GM13977 (cell line): ENCODE measurements at regions not wholly inside any gene's neighbourhood (a gene's known extent, or its start where the extent isn't known, plus 50 kb on each side); places are given as distances from the start of the nearest gene placed in this dataset.

Experiments
- DNase-seq: peaks from one replicate; pipeline ENCODE4 v3.0.0; 2012; ENCODE audit warnings: low spot score
- in situ Hi-C: fragments of 300-500 bp; cut with MboI; formaldehyde crosslinking; loops from one replicate; pipeline ENCODE4 v1.12.0; 2022; ENCODE audit warnings: low sequenced_read_pairs, low pct_unique_long_range_greater_than_20kb, mixed read lengths, inconsistent platforms; ENCODE audit not compliant: unreplicated experiment
- TF ChIP-seq, protein P1 (sequence below): IDR thresholded peaks from 2 replicates; pipeline ENCODE4 v1.5.1; 2012; ENCODE audit warnings: mild to moderate bottlenecking, control low read depth; ENCODE audit not compliant: insufficient read depth; ENCODE audit errors: extremely low read depth, missing control alignments

GRCh38 chr10:24152270-24152669 lies 56.7 kb upstream of the KIAA1217 start:
- TF ChIP-seq, protein P1, sequence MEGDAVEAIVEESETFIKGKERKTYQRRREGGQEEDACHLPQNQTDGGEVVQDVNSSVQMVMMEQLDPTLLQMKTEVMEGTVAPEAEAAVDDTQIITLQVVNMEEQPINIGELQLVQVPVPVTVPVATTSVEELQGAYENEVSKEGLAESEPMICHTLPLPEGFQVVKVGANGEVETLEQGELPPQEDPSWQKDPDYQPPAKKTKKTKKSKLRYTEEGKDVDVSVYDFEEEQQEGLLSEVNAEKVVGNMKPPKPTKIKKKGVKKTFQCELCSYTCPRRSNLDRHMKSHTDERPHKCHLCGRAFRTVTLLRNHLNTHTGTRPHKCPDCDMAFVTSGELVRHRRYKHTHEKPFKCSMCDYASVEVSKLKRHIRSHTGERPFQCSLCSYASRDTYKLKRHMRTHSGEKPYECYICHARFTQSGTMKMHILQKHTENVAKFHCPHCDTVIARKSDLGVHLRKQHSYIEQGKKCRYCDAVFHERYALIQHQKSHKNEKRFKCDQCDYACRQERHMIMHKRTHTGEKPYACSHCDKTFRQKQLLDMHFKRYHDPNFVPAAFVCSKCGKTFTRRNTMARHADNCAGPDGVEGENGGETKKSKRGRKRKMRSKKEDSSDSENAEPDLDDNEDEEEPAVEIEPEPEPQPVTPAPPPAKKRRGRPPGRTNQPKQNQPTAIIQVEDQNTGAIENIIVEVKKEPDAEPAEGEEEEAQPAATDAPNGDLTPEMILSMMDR: no peak
- no peak for DNase-seq
- in situ Hi-C loops: no loop called here

GRCh38 chr10:24153031-24153430 lies 55.9 kb upstream of the KIAA1217 start:
- in situ Hi-C loops: no loop called here
- TF ChIP-seq, protein P1: no peak
- DNase-seq: no peak

DNA sequence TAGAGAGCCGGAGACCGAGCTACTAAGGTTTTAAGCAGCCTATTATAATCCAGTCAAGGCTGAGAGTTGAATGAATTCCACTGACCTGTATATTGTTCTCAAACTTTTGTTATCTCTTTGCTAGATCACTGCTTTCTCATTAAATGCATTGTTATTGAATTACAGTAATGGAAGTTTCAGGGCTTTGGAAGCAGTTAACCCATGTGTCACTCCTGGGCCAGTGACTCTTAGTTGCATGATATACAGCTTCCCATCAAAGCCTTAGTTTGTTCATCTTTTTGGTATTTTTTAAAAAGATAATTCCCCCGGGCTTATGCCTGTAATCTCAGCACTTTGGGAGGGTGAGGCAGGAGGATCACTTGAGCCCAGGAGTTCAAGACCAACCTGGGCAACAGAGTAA lies 55.4 kb upstream of the KIAA1217 start:
- in situ Hi-C loops: no loop called here
- DNase-seq: no peak
- TF ChIP-seq, protein P1: no peak

- TF ChIP-seq, protein P1: no peak
- in situ Hi-C loops: no loop called here
- no peak for DNase-seq
These were observed 52.3 kb upstream of the KIAA1217 start for GRCh38 chr10:24156686-24157085.

- no peak for DNase-seq
- TF ChIP-seq, protein P1: no peak
- in situ Hi-C loops: no loop called here
These were observed 51.4 kb upstream of the KIAA1217 start for GRCh38 chr10:24157567-24157966.
